Omental fat pad (tissue), 3 donors: ENCODE measurements at regions not wholly inside any gene's neighbourhood (a gene's known extent, or its start where the extent isn't known, plus 50 kb on each side); places are given as distances from the start of the nearest gene placed in this dataset.

ENCODE experiments used
- ATAC-seq: fragments of 150-250 bp; one replicate; pipeline ENCODE4 v1.9.1; 2016; ENCODE audit warnings: mild to moderate bottlenecking, moderate library complexity; ENCODE audit not compliant: low FRiP score
- DNase-seq: peaks from one replicate; pipeline ENCODE4 v3.0.0-alpha.2; 2019; ENCODE audit warnings: low spot score
- CTCF ChIP-seq, 3 donors: fragments of 450-650 bp; IDR thresholded peaks; one replicate each; pipeline ENCODE4 v1.5.1; 2016 to 2017; ENCODE audit warnings: antibody characterized with exemption in 3 of 3, mild to moderate bottlenecking in 3 of 3, moderate library complexity in 2 of 3

GRCh38 chr3:189025866-189026265 is 145.9 kb upstream of the TPRG1 start:
- DNase-seq: no peak

GRCh38 chr3:189027626-189028155 is 144.1 kb upstream of the TPRG1 start:
- TF ChIP-seq CTCF (IDR thresholded peaks at IDR 0.05): no peak
- ATAC-seq (no peak), DNase-seq (no peak)

More at GRCh38 chr3:189025866-189026265, 145.9 kb upstream of the TPRG1 start:
- no peak for TF ChIP-seq CTCF (IDR thresholded peaks at IDR 0.05)
- no peak for ATAC-seq

GRCh38 chr3:189038773-189039745 is 132.7 kb upstream of the TPRG1 start:
- no peak for TF ChIP-seq CTCF (IDR thresholded peaks at IDR 0.05)
- DNase-seq: no peak
- ATAC-seq: no peak

GRCh38 chr3:189040656-189041335 is 131.0 kb upstream of the TPRG1 start:
- ATAC-seq (no peak), DNase-seq (no peak)
- no peak for TF ChIP-seq CTCF (IDR thresholded peaks at IDR 0.05)

GRCh38 chr3:189041482-189042090 is 130.2 kb upstream of the TPRG1 start:
- TF ChIP-seq CTCF (IDR thresholded peaks at IDR 0.05): no peak
- ATAC-seq: no peak
- no peak for DNase-seq

- no peak for TF ChIP-seq CTCF (IDR thresholded peaks at IDR 0.05)
- DNase-seq: no peak
- no peak for ATAC-seq
Observed at GRCh38 chr3:189042832-189043231, 128.9 kb upstream of the TPRG1 start.
